K562 (cell line): ENCODE measurements at regions not wholly inside any gene's neighbourhood (a gene's known extent, or its start where the extent isn't known, plus 50 kb on each side); places are given as distances from the start of the nearest gene placed in this dataset.

Experiments used
- ATAC-seq: fragments of 200-7000 bp; cut with Tn5 transposase; 3 replicates; pipeline ENCODE4 v1.9.1; 2020; ENCODE audit warnings: moderate library complexity
- BruUV-seq: library from RNA; stranded (reverse); fragments of 400-500 nt; replicated peaks from 2 replicates; lab custom pipeline; 2021; lab: Mats Ljungman, UMichigan
- CTCF ChIA-PET: fragments of 300-600 bp; formaldehyde crosslinking; extraction: SDS; loops from one replicate; lab custom pipeline; 2021; ENCODE audit warnings: low intra/inter-chr PET ratio; lab: Yijun Ruan, JAX
- POLR2A ChIA-PET: fragments of 300-600, 350-650 bp; sonication (Branson Sonifier 250); formaldehyde crosslinking; extraction: SDS; loops from one replicate; lab custom pipeline; 2021; ENCODE audit warnings: antibody characterized with exemption, inconsistent platforms; lab: Yijun Ruan, JAX
- DNase-seq, 4 experiments: peaks; one replicate each; pipeline versions ENCODE4 v3.0.0 to v3.0.0-alpha.2; 2011 to 2018; ENCODE audit warnings: low spot score in 3 of 4, mixed read lengths in 3 of 4; ENCODE audit errors: extremely low read depth in 1 of 4
- FAIRE-seq: peaks from 2 replicates; lab custom pipeline; 2011; peaks lifted over from hg19 to GRCh38; lab: Jason Lieb, UNC
- H2AFZ ChIP-seq: 2 replicates; pipeline ENCODE4 v1.6.0; 2011; ENCODE audit warnings: low read depth, low read length, control low read depth, inconsistent platforms
- H3K27ac ChIP-seq: fragments of 200-600 bp; 3 replicates; pipeline ENCODE4 v1.8.0; 2011; ENCODE audit warnings: low read depth, mild to moderate bottlenecking, control low read depth, inconsistent platforms, low read length, moderate library complexity, mixed read lengths; ENCODE audit errors: extremely low read depth
- H3K27me3 ChIP-seq, 2 experiments: fragments of 300-600 bp in 1 of 2; 2 replicates in 1 of 2; 3 replicates in 1 of 2; pipeline versions ENCODE4 v1.6.0 to v1.8.0; 2011; ENCODE audit warnings: inconsistent platforms in 2 of 2, low read length in 2 of 2, mild to moderate bottlenecking in 1 of 2, mixed read lengths in 1 of 2, moderate library complexity in 1 of 2; ENCODE audit not compliant: control insufficient read depth in 2 of 2, insufficient read depth in 2 of 2
- H3K36me3 ChIP-seq: fragments of 300-600 bp; 3 replicates; pipeline ENCODE4 v1.8.0; 2011; ENCODE audit warnings: mild to moderate bottlenecking, low read length, inconsistent platforms; ENCODE audit not compliant: control insufficient read depth, insufficient read depth
- H3K4me1 ChIP-seq, 2 experiments: fragments of 200-600 bp in 1 of 2; replicated peaks in 1 of 2; 2 replicates in 1 of 2; 3 replicates in 1 of 2; pipeline versions ENCODE4 v1.5.1 to v1.8.0; 2011; ENCODE audit warnings: inconsistent platforms in 2 of 2, low read length in 2 of 2, mild to moderate bottlenecking in 1 of 2, mixed read lengths in 1 of 2, moderate library complexity in 1 of 2; ENCODE audit not compliant: control insufficient read depth in 2 of 2, insufficient read depth in 2 of 2
- H3K4me2 ChIP-seq: 2 replicates; pipeline ENCODE4 v1.6.1; 2011; ENCODE audit warnings: low read length, control low read depth, inconsistent platforms, mixed read lengths; ENCODE audit not compliant: insufficient read depth
- H3K4me3 ChIP-seq: fragments of 200-600 bp; sonication (generic), shearing (Covaris generic); 2 replicates; pipeline ENCODE4 v1.5.1; 2016; ENCODE audit warnings: control low read depth, inconsistent platforms
- H3K79me2 ChIP-seq: fragments of 200-600 bp; 3 replicates; pipeline ENCODE4 v1.8.0; 2011; ENCODE audit warnings: low read length, inconsistent platforms; ENCODE audit not compliant: control insufficient read depth, insufficient read depth
- H3K9ac ChIP-seq, 2 experiments: 2 replicates each; pipeline versions ENCODE4 v1.6.0 to v1.6.1; 2011; ENCODE audit warnings: low read depth in 2 of 2, low read length in 2 of 2, control low read depth in 1 of 2, inconsistent platforms in 1 of 2, mild to moderate bottlenecking in 1 of 2, mixed read lengths in 1 of 2; ENCODE audit not compliant: insufficient read depth in 1 of 2
- H3K9me1 ChIP-seq: one replicate; pipeline ENCODE4 v1.6.0; 2011; ENCODE audit warnings: inconsistent platforms, mild to moderate bottlenecking, low read length, moderate library complexity; ENCODE audit not compliant: control insufficient read depth, insufficient read depth
- H3K9me3 ChIP-seq: replicated peaks from 2 replicates; pipeline ENCODE4 v1.5.1; 2011; ENCODE audit warnings: low read depth, low read length, inconsistent platforms; ENCODE audit not compliant: control insufficient read depth, insufficient read depth
- H4K20me1 ChIP-seq: replicated peaks from 2 replicates; pipeline ENCODE4 v1.6.1; 2011; ENCODE audit warnings: low read length, inconsistent platforms, mixed read lengths; ENCODE audit not compliant: control insufficient read depth, insufficient read depth
- NEUROD1 ChIP-seq: fragments of 150-350 bp; IDR thresholded peaks from 2 replicates; pipeline ENCODE4 v1.6.1; 2014; ENCODE audit warnings: borderline replicate concordance, low read length, low read depth; ENCODE audit not compliant: partially characterized antibody
- RAD21 ChIP-seq, 2 experiments: fragments of 250-450 bp in 1 of 2; fragments of 450-650 bp in 1 of 2; sonication (Bioruptor Pico) in 1 of 2; formaldehyde crosslinking in 1 of 2; IDR thresholded peaks in 1 of 2; conservative IDR thresholded peaks in 1 of 2; 2 replicates each; pipeline versions ENCODE4 v1.4.0 to v1.8.0; 2020 to 2022; ENCODE audit warnings: mild to moderate bottlenecking in 2 of 2, moderate library complexity in 1 of 2
- SFPQ ChIP-seq: fragments of 200-400 bp; formaldehyde crosslinking; IDR thresholded peaks from 2 replicates; pipeline ENCODE4 v1.6.1; 2017; ENCODE audit warnings: mild to moderate bottlenecking, low read depth, low read length, moderate library complexity
- SRSF1 ChIP-seq: fragments of 200-400 bp; formaldehyde crosslinking; IDR thresholded peaks from 2 replicates; pipeline ENCODE4 v1.6.1; 2017; ENCODE audit warnings: mild to moderate bottlenecking, low read depth, low read length, moderate library complexity
- WGBS: fragments of 100-300 bp; shearing (Covaris generic); methylation state at CpG from one replicate; pipeline ENCODE4 v1.1.6; 2016; ENCODE audit warnings: low coverage, mixed read lengths; ENCODE audit not compliant: insufficient coverage; ENCODE audit errors: missing lambda C conversion rate; 5-methylcytosine and 5-hydroxymethylcytosine counted together
- in situ Hi-C: fragments of 300-500 bp; cut with MboI; formaldehyde crosslinking; loops from 4 replicates; pipeline ENCODE4 v1.15.0; 2018; ENCODE audit warnings: inconsistent platforms, mixed read lengths
- intact Hi-C: fragments of 100-400 bp; cut with micrococcal nuclease; formaldehyde crosslinking; loops from 2 replicates; pipeline ENCODE4 v1.14.2; 2022

GRCh38 chr13:104085611-104086010 lies 1019.4 kb upstream of the SLC10A2 start:
- H3K9me3 ChIP-seq: no peaks in the 10 kb centered on the region
- CTCF ChIA-PET: no interaction called here
- no TSS peak for BruUV-seq
- 0% methylated on average over 3 of the region's 4 CpGs for WGBS
- FAIRE-seq: no peak
- TF ChIP-seq NEUROD1: no peak
- TF ChIP-seq SRSF1: no peak
- TF ChIP-seq SFPQ: no peak
- TF ChIP-seq RAD21 (CRISPR knock-in tag; conservative IDR thresholded peaks at IDR 0.05 in 1 of 2, IDR thresholded peaks at IDR 0.05 in 1 of 2): no peak
- TF ChIP-seq, all 486 proteins: peak for 0
- in situ Hi-C loops (no loop called here), intact Hi-C loops (no loop called here)
- Histone ChIP-seq H2AFZ (no peak overlapping the region), H3K27ac (no peak overlapping the region), H3K79me2 (no peaks in the 10 kb centered on the region), H3K27me3 (no peaks in the 10 kb centered on the region), H3K4me2 (no peak overlapping the region), H3K9ac (no peak overlapping the region), H3K4me1 (no peaks in the 10 kb centered on the region), H4K20me1 (no peaks in the 10 kb centered on the region), H3K9me1 (no peaks in the 10 kb centered on the region), H3K4me3 (no peak overlapping the region), H3K36me3 (no peaks in the 10 kb centered on the region)
- ATAC-seq (no peak), DNase-seq (no peak)
- POLR2A ChIA-PET: no interaction called here
